ENCODE measurements at regions not wholly inside any gene's neighbourhood (a gene's known extent, or its start where the extent isn't known, plus 50 kb on each side); places are given as distances from the start of the nearest gene placed in this dataset.

- intact Hi-C loops (cut with DNase I; ENCODE audit: low total_unique reads), result no loop called here
- Histone ChIP-seq H3K36me3 (no peaks in the 10 kb centered on the region), H3K27me3 (no peaks in the 10 kb centered on the region), H3K27ac (no peak overlapping the region), H3K4me3 (no peak overlapping the region), H3K4me1 (no peaks in the 10 kb centered on the region), H3K9me3 (no peaks in the 10 kb centered on the region)
- no peak for TF ChIP-seq POLR2A (IDR thresholded peaks at IDR 0.05)
- TF ChIP-seq, protein P1, sequence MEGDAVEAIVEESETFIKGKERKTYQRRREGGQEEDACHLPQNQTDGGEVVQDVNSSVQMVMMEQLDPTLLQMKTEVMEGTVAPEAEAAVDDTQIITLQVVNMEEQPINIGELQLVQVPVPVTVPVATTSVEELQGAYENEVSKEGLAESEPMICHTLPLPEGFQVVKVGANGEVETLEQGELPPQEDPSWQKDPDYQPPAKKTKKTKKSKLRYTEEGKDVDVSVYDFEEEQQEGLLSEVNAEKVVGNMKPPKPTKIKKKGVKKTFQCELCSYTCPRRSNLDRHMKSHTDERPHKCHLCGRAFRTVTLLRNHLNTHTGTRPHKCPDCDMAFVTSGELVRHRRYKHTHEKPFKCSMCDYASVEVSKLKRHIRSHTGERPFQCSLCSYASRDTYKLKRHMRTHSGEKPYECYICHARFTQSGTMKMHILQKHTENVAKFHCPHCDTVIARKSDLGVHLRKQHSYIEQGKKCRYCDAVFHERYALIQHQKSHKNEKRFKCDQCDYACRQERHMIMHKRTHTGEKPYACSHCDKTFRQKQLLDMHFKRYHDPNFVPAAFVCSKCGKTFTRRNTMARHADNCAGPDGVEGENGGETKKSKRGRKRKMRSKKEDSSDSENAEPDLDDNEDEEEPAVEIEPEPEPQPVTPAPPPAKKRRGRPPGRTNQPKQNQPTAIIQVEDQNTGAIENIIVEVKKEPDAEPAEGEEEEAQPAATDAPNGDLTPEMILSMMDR (IDR thresholded peaks at IDR 0.05), result no peak
- DNase-seq, result no peak
Observed at GRCh38 chr18:73987247-73987980, 160.2 kb downstream of the FBXO15 start.

- no peak for DNase-seq
- TF ChIP-seq, protein P1 (IDR thresholded peaks at IDR 0.05), result no peak
- TF ChIP-seq POLR2A (IDR thresholded peaks at IDR 0.05), result no peak
- Histone ChIP-seq H3K9me3 (no peaks in the 10 kb centered on the region), H3K4me3 (no peak overlapping the region), H3K27me3 (no peaks in the 10 kb centered on the region), H3K4me1 (no peaks in the 10 kb centered on the region), H3K36me3 (no peaks in the 10 kb centered on the region), H3K27ac (no peak overlapping the region)
- intact Hi-C loops (cut with DNase I; ENCODE audit: low total_unique reads), result no loop called here
Observed at GRCh38 chr18:73986711-73987110, 160.9 kb downstream of the FBXO15 start.

DNA sequence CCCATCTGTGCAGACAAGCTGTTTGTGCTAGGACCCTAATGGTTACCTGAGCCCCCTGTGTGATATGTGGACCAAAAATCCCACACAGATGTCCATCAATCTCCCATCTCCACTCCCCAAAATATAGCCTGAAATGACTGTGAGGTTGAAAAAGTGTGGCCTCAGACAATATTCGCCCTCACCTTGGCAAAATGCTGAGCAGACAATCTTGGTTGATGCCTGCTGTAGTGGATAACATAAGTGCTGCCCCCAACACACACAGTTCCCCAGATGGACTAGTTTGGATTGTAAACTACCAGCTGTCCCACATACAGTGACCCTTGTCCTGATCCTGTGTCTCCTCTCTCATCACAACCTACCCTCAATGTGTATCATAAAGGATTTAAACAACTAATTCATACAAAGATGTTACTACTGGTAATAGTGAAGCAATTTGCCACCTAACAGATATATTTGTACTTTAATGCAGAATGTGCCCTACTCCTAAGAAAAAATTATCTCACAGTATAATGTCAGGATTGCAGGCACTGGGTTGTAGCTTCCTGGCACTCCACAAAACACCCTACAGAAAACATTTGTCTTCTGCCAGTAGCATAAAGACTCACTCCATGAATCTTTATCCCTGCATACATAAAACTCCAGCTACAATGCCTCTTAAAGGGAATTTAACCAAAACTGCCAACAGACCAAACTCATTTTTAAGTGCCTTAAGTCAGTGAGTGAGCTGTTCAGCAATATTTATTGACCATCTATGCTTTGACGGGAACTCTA, 161.6 kb downstream of the FBXO15 start:
- Histone ChIP-seq H3K4me3 (no peak overlapping the region), H3K27ac (no peak overlapping the region), H3K9me3 (no peaks in the 10 kb centered on the region), H3K27me3 (no peaks in the 10 kb centered on the region), H3K4me1 (no peaks in the 10 kb centered on the region), H3K36me3 (no peaks in the 10 kb centered on the region)
- TF ChIP-seq, protein P1 (IDR thresholded peaks at IDR 0.05), result no peak
- no peak for TF ChIP-seq POLR2A (IDR thresholded peaks at IDR 0.05)
- no peak for DNase-seq
- intact Hi-C loops (cut with DNase I; ENCODE audit: low total_unique reads), result no loop called here

- no peak overlapping the region for H3K27ac ChIP-seq
- no peaks in the 10 kb centered on the region for H3K36me3 ChIP-seq
- H3K4me3 ChIP-seq, result no peak overlapping the region
- no peaks in the 10 kb centered on the region for H3K27me3 ChIP-seq
- TF ChIP-seq, protein P1 (IDR thresholded peaks at IDR 0.05), result no peak
- no peak for TF ChIP-seq POLR2A (IDR thresholded peaks at IDR 0.05)
- DNase-seq, result no peak
- intact Hi-C loops (cut with DNase I; ENCODE audit: low total_unique reads), result no loop called here
- no peaks in the 10 kb centered on the region for H3K4me1 ChIP-seq
- H3K9me3 ChIP-seq, result no peaks in the 10 kb centered on the region
Observed at GRCh38 chr18:73983970-73984369, 163.7 kb downstream of the FBXO15 start.

GRCh38 chr18:73983496-73983895, 164.1 kb downstream of the FBXO15 start:
- no peak for DNase-seq
- H3K36me3 ChIP-seq, result no peaks in the 10 kb centered on the region
- no peaks in the 10 kb centered on the region for H3K27me3 ChIP-seq
- H3K27ac ChIP-seq, result no peak overlapping the region
- H3K9me3 ChIP-seq, result no peaks in the 10 kb centered on the region
- H3K4me1 ChIP-seq, result no peaks in the 10 kb centered on the region
- no peak overlapping the region for H3K4me3 ChIP-seq
- TF ChIP-seq POLR2A (IDR thresholded peaks at IDR 0.05), result no peak
- TF ChIP-seq, protein P1 (IDR thresholded peaks at IDR 0.05), result no peak
- intact Hi-C loops (cut with DNase I; ENCODE audit: low total_unique reads), result no loop called here
